Upper lobe of right lung (tissue), 1 donor: ENCODE measurements at regions not wholly inside any gene's neighbourhood (a gene's known extent, or its start where the extent isn't known, plus 50 kb on each side); places are given as distances from the start of the nearest gene placed in this dataset.

ENCODE experiments used
- ATAC-seq: fragments of 200-7000 bp; cut with Tn5 transposase; one replicate; pipeline ENCODE4 v1.9.1; 2020; ENCODE audit warnings: mild to moderate bottlenecking, moderate library complexity
- DNase-seq: peaks from one replicate; pipeline ENCODE4 v3.0.0-alpha.2; 2020
- H3K27ac ChIP-seq: fragments of 200-600 bp; one replicate; pipeline ENCODE4 v1.8.0; 2022
- H3K27me3 ChIP-seq: fragments of 200-600 bp; one replicate; pipeline ENCODE4 v1.8.0; 2022; ENCODE audit warnings: mild to moderate bottlenecking
- H3K36me3 ChIP-seq: fragments of 200-600 bp; one replicate; pipeline ENCODE4 v1.8.0; 2022
- H3K4me1 ChIP-seq: fragments of 200-600 bp; one replicate; pipeline ENCODE4 v1.8.0; 2022
- H3K4me3 ChIP-seq: fragments of 200-600 bp; one replicate; pipeline ENCODE4 v1.8.0; 2022; ENCODE audit warnings: mild to moderate bottlenecking
- H3K9me3 ChIP-seq: fragments of 200-600 bp; one replicate; pipeline ENCODE4 v1.8.0; 2022
- CTCF ChIP-seq: fragments of 200-600 bp; IDR thresholded peaks from one replicate; pipeline ENCODE4 v1.8.0; 2022; ENCODE audit warnings: antibody characterized with exemption
- intact Hi-C: fragments of 100-400 bp; cut with DNase I; formaldehyde crosslinking; loops from one replicate; pipeline ENCODE4 v1.11.0; 2022
- donor health status: DM: no; HTN: yes; CAD: no; lungs with severe emphysema.

- no peak for TF ChIP-seq CTCF
- peaks cover 11% of the 10 kb centered on the region for H3K27me3 ChIP-seq
- no peak overlapping the region for H3K27ac ChIP-seq
- H3K36me3 ChIP-seq: no peaks in the 10 kb centered on the region
- ATAC-seq (no peak), DNase-seq (no peak)
- no peak overlapping the region for H3K4me3 ChIP-seq
- intact Hi-C loops: no loop called here
- H3K4me1 ChIP-seq: no peaks in the 10 kb centered on the region
- no peaks in the 10 kb centered on the region for H3K9me3 ChIP-seq
Observed at GRCh38 chr16:86437348-86437747, 73.0 kb upstream of the FOXF1 start.

- Histone ChIP-seq H3K27ac (no peak overlapping the region), H3K9me3 (no peaks in the 10 kb centered on the region), H3K4me1 (no peaks in the 10 kb centered on the region), H3K27me3 (peaks cover 27% of the 10 kb centered on the region), H3K4me3 (no peak overlapping the region), H3K36me3 (no peaks in the 10 kb centered on the region)
- intact Hi-C loops: no loop called here
- ATAC-seq (no peak), DNase-seq (no peak)
- no peak for TF ChIP-seq CTCF
Observed at GRCh38 chr16:86442703-86443102, 67.6 kb upstream of the FOXF1 start.

GRCh38 chr16:86443508-86444147 lies 66.7 kb upstream of the FOXF1 start:
- Histone ChIP-seq H3K36me3 (no peaks in the 10 kb centered on the region), H3K4me3 (no peak overlapping the region), H3K27ac (no peak overlapping the region), H3K9me3 (no peaks in the 10 kb centered on the region), H3K4me1 (no peaks in the 10 kb centered on the region), H3K27me3 (peaks cover 27% of the 10 kb centered on the region)
- no peak for TF ChIP-seq CTCF
- ATAC-seq (no peak), DNase-seq (no peak)
- intact Hi-C loops: no loop called here

- DNase-seq (no peak), ATAC-seq (no peak)
- Histone ChIP-seq H3K36me3 (no peaks in the 10 kb centered on the region), H3K27ac (no peak overlapping the region), H3K27me3 (peaks cover 27% of the 10 kb centered on the region), H3K9me3 (no peaks in the 10 kb centered on the region), H3K4me1 (no peaks in the 10 kb centered on the region), H3K4me3 (no peak overlapping the region)
- intact Hi-C loops: no loop called here
- no peak for TF ChIP-seq CTCF
Observed at GRCh38 chr16:86444261-86444660, 66.1 kb upstream of the FOXF1 start.

- Histone ChIP-seq H3K4me3 (no peak overlapping the region), H3K4me1 (no peaks in the 10 kb centered on the region), H3K36me3 (no peaks in the 10 kb centered on the region), H3K27ac (no peak overlapping the region), H3K9me3 (no peaks in the 10 kb centered on the region), H3K27me3 (peaks cover 27% of the 10 kb centered on the region)
- ATAC-seq (no peak), DNase-seq (no peak)
- intact Hi-C loops: no loop called here
- no peak for TF ChIP-seq CTCF
Observed at GRCh38 chr16:86444661-86445060, 65.7 kb upstream of the FOXF1 start.

- Histone ChIP-seq H3K36me3 (no peaks in the 10 kb centered on the region), H3K27ac (no peak overlapping the region), H3K9me3 (no peaks in the 10 kb centered on the region), H3K27me3 (peaks cover 20% of the 10 kb centered on the region), H3K4me1 (no peaks in the 10 kb centered on the region), H3K4me3 (no peak overlapping the region)
- TF ChIP-seq CTCF: no peak
- no peak for ATAC-seq
- no peak for DNase-seq
- intact Hi-C loops: no loop called here
Observed at GRCh38 chr16:86446279-86446678, 64.0 kb upstream of the FOXF1 start.
